Vagina (tissue), 2 donors: ENCODE measurements at regions not wholly inside any gene's neighbourhood (a gene's known extent, or its start where the extent isn't known, plus 50 kb on each side); places are given as distances from the start of the nearest gene placed in this dataset.
A peak's percentile ranks its signal among the peaks of the same experiment; 100 is the strongest.

Source experiments
- DNase-seq, 2 donors: peaks; one replicate each; pipeline ENCODE4 v3.0.0-alpha.2; 2017; ENCODE audit errors: extremely low spot score in 2 of 2
- H3K27ac ChIP-seq: fragments of 200-600 bp; sonication (generic); one replicate; pipeline ENCODE4 v1.5.1; 2019
- H3K27me3 ChIP-seq: fragments of 200-600 bp; sonication (generic); one replicate; pipeline ENCODE4 v1.5.1; 2019
- H3K36me3 ChIP-seq, 2 donors: fragments of 200-600 bp; sonication (generic); one replicate each; pipeline ENCODE4 v1.5.1; 2017 to 2019
- H3K4me1 ChIP-seq: fragments of 200-600 bp; sonication (generic); one replicate; pipeline ENCODE4 v1.5.1; 2019
- H3K4me3 ChIP-seq, 2 donors: fragments of 200-600 bp; sonication (generic); 1 replicate in 1 of 2; 2 replicates in 1 of 2; pipeline ENCODE4 v1.5.1; 2016 to 2019
- H3K9me3 ChIP-seq: fragments of 200-600 bp; sonication (generic); one replicate; pipeline ENCODE4 v1.5.1; 2019
- CTCF ChIP-seq, 3 experiments: fragments of 450-650 bp in 2 of 3; fragments of 200-600 bp in 1 of 3; sonication (generic) in 1 of 3; IDR thresholded peaks; one replicate each; pipeline ENCODE4 v1.5.1; 2017 to 2019; ENCODE audit warnings: antibody characterized with exemption in 3 of 3, mild to moderate bottlenecking in 2 of 3, moderate library complexity in 2 of 3
- POLR2A ChIP-seq, 2 donors: fragments of 450-650 bp; IDR thresholded peaks; one replicate each; pipeline ENCODE4 v1.6.1; 2017; ENCODE audit warnings: antibody characterized with exemption in 2 of 2, mild to moderate bottlenecking in 2 of 2, moderate library complexity in 2 of 2
- POLR2AphosphoS5 ChIP-seq, 2 donors: sonication (generic); formaldehyde crosslinking; IDR thresholded peaks; one replicate each; pipeline ENCODE4 v1.9.0; 2017; ENCODE audit warnings: antibody characterized with exemption in 2 of 2, mild to moderate bottlenecking in 2 of 2, low read depth in 1 of 2; ENCODE audit not compliant: insufficient read depth in 1 of 2
- intact Hi-C: fragments of 100-400 bp; cut with DNase I; formaldehyde crosslinking; loops from one replicate; pipeline ENCODE4 v1.15.1; 2023

GRCh38 chr10:117929327-117930067 lies 117.2 kb downstream of the RAB11FIP2 start:
- peak in 1 of 2 donors; percentile 71 for DNase-seq
- no peaks in the 10 kb centered on the region for H3K9me3 ChIP-seq
- TF ChIP-seq POLR2AphosphoS5 (IDR thresholded peaks at IDR 0.05; ENCODE audit: insufficient read depth in 1 of 2, low read depth in 1 of 2): no peak
- no peak for TF ChIP-seq CTCF (IDR thresholded peaks at IDR 0.05)
- TF ChIP-seq POLR2A (IDR thresholded peaks at IDR 0.05): no peak
- no peaks in the 10 kb centered on the region for H3K27me3 ChIP-seq
- intact Hi-C loops: no loop called here
- no peaks in the 10 kb centered on the region for H3K36me3 ChIP-seq
- no peaks in the 10 kb centered on the region for H3K4me1 ChIP-seq
- H3K4me3 ChIP-seq: no peak overlapping the region
- H3K27ac ChIP-seq: no peak overlapping the region

- TF ChIP-seq POLR2A (IDR thresholded peaks at IDR 0.05): no peak
- TF ChIP-seq POLR2AphosphoS5 (IDR thresholded peaks at IDR 0.05; ENCODE audit: insufficient read depth in 1 of 2, low read depth in 1 of 2): no peak
- no peak for TF ChIP-seq CTCF (IDR thresholded peaks at IDR 0.05)
- Histone ChIP-seq H3K4me1 (peaks cover 2% of the 10 kb centered on the region), H3K36me3 (no peaks in the 10 kb centered on the region), H3K27me3 (no peaks in the 10 kb centered on the region), H3K9me3 (no peaks in the 10 kb centered on the region), H3K27ac (no peak overlapping the region), H3K4me3 (no peak overlapping the region)
- intact Hi-C loops: no loop called here
- DNase-seq: no peak
Observed at GRCh38 chr10:117931078-117931477, 115.7 kb downstream of the RAB11FIP2 start.

GRCh38 chr10:117933036-117933435 lies 113.7 kb downstream of the RAB11FIP2 start:
- Histone ChIP-seq H3K27ac (no peak overlapping the region), H3K4me1 (peaks cover 10% of the 10 kb centered on the region), H3K36me3 (no peaks in the 10 kb centered on the region), H3K27me3 (no peaks in the 10 kb centered on the region), H3K9me3 (no peaks in the 10 kb centered on the region), H3K4me3 (no peak overlapping the region)
- no peak for DNase-seq
- TF ChIP-seq POLR2A (IDR thresholded peaks at IDR 0.05) (no peak), CTCF (IDR thresholded peaks at IDR 0.05) (no peak), POLR2AphosphoS5 (IDR thresholded peaks at IDR 0.05; ENCODE audit: insufficient read depth in 1 of 2, low read depth in 1 of 2) (no peak)
- intact Hi-C loops: no loop called here

- no peak for DNase-seq
- TF ChIP-seq CTCF (IDR thresholded peaks at IDR 0.05): no peak
- no peak for TF ChIP-seq POLR2AphosphoS5 (IDR thresholded peaks at IDR 0.05; ENCODE audit: insufficient read depth in 1 of 2, low read depth in 1 of 2)
- no peak for TF ChIP-seq POLR2A (IDR thresholded peaks at IDR 0.05)
- Histone ChIP-seq H3K27me3 (no peaks in the 10 kb centered on the region), H3K9me3 (no peaks in the 10 kb centered on the region), H3K4me3 (no peak overlapping the region), H3K4me1 (peaks cover 10% of the 10 kb centered on the region), H3K27ac (no peak overlapping the region), H3K36me3 (no peaks in the 10 kb centered on the region)
- intact Hi-C loops: no loop called here
Observed at GRCh38 chr10:117934477-117934876, 112.3 kb downstream of the RAB11FIP2 start.

GRCh38 chr10:117936141-117936540 lies 110.6 kb downstream of the RAB11FIP2 start:
- Histone ChIP-seq H3K27me3 (no peaks in the 10 kb centered on the region), H3K27ac (peak overlapping the region; percentile 31), H3K4me1 (peaks cover 10% of the 10 kb centered on the region), H3K9me3 (no peaks in the 10 kb centered on the region), H3K36me3 (no peaks in the 10 kb centered on the region), H3K4me3 (no peak overlapping the region)
- intact Hi-C loops: no loop called here
- TF ChIP-seq CTCF (IDR thresholded peaks at IDR 0.05) (no peak), POLR2AphosphoS5 (IDR thresholded peaks at IDR 0.05; ENCODE audit: insufficient read depth in 1 of 2, low read depth in 1 of 2) (no peak), POLR2A (IDR thresholded peaks at IDR 0.05) (no peak)
- no peak for DNase-seq
